Body of pancreas (tissue), 4 donors: ENCODE measurements at regions not wholly inside any gene's neighbourhood (a gene's known extent, or its start where the extent isn't known, plus 50 kb on each side); places are given as distances from the start of the nearest gene placed in this dataset.

Experiments
- CTCF ChIP-seq, 7 experiments: fragments of 450-650 bp in 4 of 7; fragments of 200-600 bp in 3 of 7; sonication (generic) in 3 of 7; IDR thresholded peaks; one replicate each; pipeline ENCODE4 v1.5.1; 2016 to 2019; ENCODE audit warnings: antibody characterized with exemption in 7 of 7
- POLR2A ChIP-seq, 3 donors: fragments of 450-650 bp; IDR thresholded peaks; one replicate each; pipeline ENCODE4 v1.6.1; 2016; ENCODE audit warnings: antibody characterized with exemption in 3 of 3, mild to moderate bottlenecking in 2 of 3

- TF ChIP-seq POLR2A (IDR thresholded peaks at IDR 0.05), result no peak
- no peak for TF ChIP-seq CTCF (IDR thresholded peaks at IDR 0.05)
Observed at GRCh38 chr10:2081501-2081900, 344.2 kb upstream of the ADARB2 start.
